Panc1 (cell line): ENCODE measurements at regions not wholly inside any gene's neighbourhood (a gene's known extent, or its start where the extent isn't known, plus 50 kb on each side); places are given as distances from the start of the nearest gene placed in this dataset.

Experiments
- POLR2AphosphoS5 ChIP-seq: IDR thresholded peaks from 2 replicates; pipeline ENCODE4 v1.6.1; 2012; ENCODE audit warnings: mild to moderate bottlenecking, low read depth, low read length, moderate library complexity
- TCF7L2 ChIP-seq: IDR thresholded peaks from 2 replicates; pipeline ENCODE4 v1.6.1; 2011; ENCODE audit warnings: mild to moderate bottlenecking, low read depth, low read length, inconsistent platforms
- TF ChIP-seq, protein P1 (sequence below): fragments of 450-650 bp; IDR thresholded peaks from 2 replicates; pipeline ENCODE4 v1.5.1; 2017; ENCODE audit warnings: mild to moderate bottlenecking

DNA sequence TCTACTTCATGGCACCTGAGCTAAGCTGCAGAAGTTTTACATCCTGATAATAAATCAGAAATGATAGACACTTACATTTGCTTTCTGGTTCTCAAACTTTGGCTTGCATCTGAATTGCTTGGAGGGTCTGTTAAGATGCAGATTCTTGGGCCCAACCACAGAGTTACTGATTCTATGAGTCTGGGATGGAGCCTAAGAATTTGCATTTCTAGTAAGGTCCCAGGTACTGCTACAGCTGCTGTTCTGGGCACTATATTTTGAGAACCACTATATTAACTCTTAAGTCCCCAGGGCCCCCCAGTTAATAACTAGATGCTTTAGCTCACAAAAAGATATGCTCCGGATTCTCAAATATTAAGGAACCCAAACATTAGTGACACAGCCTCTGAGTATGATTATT, 69.8 kb upstream of the DAB2 start:
- no peak for TF ChIP-seq POLR2AphosphoS5
- TF ChIP-seq, protein P1, sequence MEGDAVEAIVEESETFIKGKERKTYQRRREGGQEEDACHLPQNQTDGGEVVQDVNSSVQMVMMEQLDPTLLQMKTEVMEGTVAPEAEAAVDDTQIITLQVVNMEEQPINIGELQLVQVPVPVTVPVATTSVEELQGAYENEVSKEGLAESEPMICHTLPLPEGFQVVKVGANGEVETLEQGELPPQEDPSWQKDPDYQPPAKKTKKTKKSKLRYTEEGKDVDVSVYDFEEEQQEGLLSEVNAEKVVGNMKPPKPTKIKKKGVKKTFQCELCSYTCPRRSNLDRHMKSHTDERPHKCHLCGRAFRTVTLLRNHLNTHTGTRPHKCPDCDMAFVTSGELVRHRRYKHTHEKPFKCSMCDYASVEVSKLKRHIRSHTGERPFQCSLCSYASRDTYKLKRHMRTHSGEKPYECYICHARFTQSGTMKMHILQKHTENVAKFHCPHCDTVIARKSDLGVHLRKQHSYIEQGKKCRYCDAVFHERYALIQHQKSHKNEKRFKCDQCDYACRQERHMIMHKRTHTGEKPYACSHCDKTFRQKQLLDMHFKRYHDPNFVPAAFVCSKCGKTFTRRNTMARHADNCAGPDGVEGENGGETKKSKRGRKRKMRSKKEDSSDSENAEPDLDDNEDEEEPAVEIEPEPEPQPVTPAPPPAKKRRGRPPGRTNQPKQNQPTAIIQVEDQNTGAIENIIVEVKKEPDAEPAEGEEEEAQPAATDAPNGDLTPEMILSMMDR, result no peak
- no peak for TF ChIP-seq TCF7L2
